ENCODE measurements at regions not wholly inside any gene's neighbourhood (a gene's known extent, or its start where the extent isn't known, plus 50 kb on each side); places are given as distances from the start of the nearest gene placed in this dataset.
A peak's percentile ranks its signal among the peaks of the same experiment; 100 is the strongest.

GRCh38 chr12:13436182-13436581, 239.7 kb downstream of the EMP1 start (continued):
- no peak for TF ChIP-seq ZBTB33 (IDR thresholded peaks at IDR 0.05; ENCODE audit: extremely low read depth, insufficient replicate concordance, low read length)

- no peaks in the 10 kb centered on the region for H3K9me2 ChIP-seq (ENCODE audit: insufficient read depth)
- no peaks in the 10 kb centered on the region for H3K9me3 ChIP-seq (ENCODE audit: control insufficient read depth in 1 of 2, insufficient read depth in 1 of 2, low read depth in 1 of 2, low read length in 2 of 2)
- H4K20me1 ChIP-seq (ENCODE audit: insufficient read depth): no peaks in the 10 kb centered on the region
- no peak overlapping the region for H2AFZ ChIP-seq (ENCODE audit: low read depth, low read length, poor library complexity, severe bottlenecking)
- H3K27me3 ChIP-seq (ENCODE audit: insufficient read depth, low read length): no peaks in the 10 kb centered on the region
- ATAC-seq: peak; percentile 53
- POLR2A ChIA-PET: interaction anchor here (0.6 kb wide), 1 partner anchor 24 kb away, joined by 3 read pairs; no protein-coding TSS in a partner anchor
- H3K36me3 ChIP-seq (ENCODE audit: control insufficient read depth in 1 of 2, insufficient read depth in 2 of 2, low read length in 2 of 2): no peaks in the 10 kb centered on the region
- peaks cover 4 to 23% of the 10 kb centered on the region in 2 experiments; a peak in 2 of 4 replicates for H3K4me1 ChIP-seq (ENCODE audit: control insufficient read depth in 1 of 2, insufficient read depth in 2 of 2, low read length in 2 of 2)
- H3K79me2 ChIP-seq (ENCODE audit: insufficient read depth, low read length): no peaks in the 10 kb centered on the region
- intact Hi-C loops (cut with micrococcal nuclease): loop anchor here (10.0 kb wide), 1 partner anchor 141 kb away; no protein-coding TSS in a partner anchor
- no peak for DNase-seq (ENCODE audit: low read depth, low spot score)
- H3K9ac ChIP-seq (ENCODE audit: low read length): no peak overlapping the region
- no TSS peak for BruUV-seq (replicated peaks)
- H3K4me2 ChIP-seq (ENCODE audit: low read length): no peak overlapping the region
- no peak for TF ChIP-seq CEBPB (IDR thresholded peaks at IDR 0.05; ENCODE audit: low read depth)
- TF ChIP-seq FOSL1 (IDR thresholded peaks at IDR 0.05; ENCODE audit: low read depth): no peak
- no peak for TF ChIP-seq CBX3 (IDR thresholded peaks at IDR 0.05; ENCODE audit: low read depth)
- no peak for TF ChIP-seq EGR1 (IDR thresholded peaks at IDR 0.05; ENCODE audit: low read depth)
- TF ChIP-seq ZNF274 (IDR thresholded peaks at IDR 0.05; ENCODE audit: low read depth, low read length): no peak
- no peak for TF ChIP-seq SRF (IDR thresholded peaks at IDR 0.05; ENCODE audit: low read depth)
- TF ChIP-seq JUND (IDR thresholded peaks at IDR 0.05): no peak
- TF ChIP-seq MAX (IDR thresholded peaks at IDR 0.05): no peak
- TF ChIP-seq EZH2phosphoT487 (IDR thresholded peaks at IDR 0.05; ENCODE audit: borderline replicate concordance): no peak
- no peak for TF ChIP-seq ELF1 (IDR thresholded peaks at IDR 0.05; ENCODE audit: borderline replicate concordance, low read depth)
- TF ChIP-seq TCF7L2 (IDR thresholded peaks at IDR 0.05; ENCODE audit: borderline replicate concordance, extremely low read depth, insufficient read depth, insufficient read length): no peak
- no peak for TF ChIP-seq EZH2 (IDR thresholded peaks at IDR 0.05)
- CTCF ChIA-PET: interaction anchor here (0.9 to 1.3 kb wide), 2 partner anchors 73 to 157 kb away, joined by 3 to 7 read pairs; no protein-coding TSS in a partner anchor
- no peak overlapping the region for H3K27ac ChIP-seq (ENCODE audit: low read depth, low read length)
- no peak overlapping the region for H3K4me3 ChIP-seq (replicated peaks in 1 of 2; ENCODE audit: low read depth in 1 of 2, low read length in 2 of 2)
- RAD21 ChIA-PET (ENCODE audit: low non-redundant PET in 1 of 2, low total read pairs in 2 of 2, uncharacterized antibody in 2 of 2, unreplicated experiment in 2 of 2): no interaction called here
Measured at GRCh38 chr12:13435235-13435933, 238.9 kb downstream of the EMP1 start.

Measured in HCT116 (cell line).